HPDE6-E6E7 (cell line): ENCODE measurements at regions not wholly inside any gene's neighbourhood (a gene's known extent, or its start where the extent isn't known, plus 50 kb on each side); places are given as distances from the start of the nearest gene placed in this dataset.

ENCODE experiments used
- DNase-seq: peaks from one replicate; pipeline ENCODE4 v3.0.0; 2011; ENCODE audit warnings: missing footprints; ENCODE audit errors: extremely low spot score

- DNase-seq = no peak
Observed at GRCh38 chr1:181390410-181391077, 92.8 kb upstream of the CACNA1E start.

GRCh38 chr1:181391301-181391900, 91.9 kb upstream of the CACNA1E start:
- no peak for DNase-seq

- no peak for DNase-seq
Observed at GRCh38 chr1:181392133-181392532, 91.2 kb upstream of the CACNA1E start.

GRCh38 chr1:181392613-181393220, 90.6 kb upstream of the CACNA1E start:
- no peak for DNase-seq

GRCh38 chr1:181394766-181395165, 88.6 kb upstream of the CACNA1E start:
- DNase-seq = no peak

- DNase-seq = no peak
Observed at GRCh38 chr1:181396171-181396670, 87.1 kb upstream of the CACNA1E start.

- no peak for DNase-seq
Observed at GRCh38 chr1:181396811-181397210, 86.5 kb upstream of the CACNA1E start.

GRCh38 chr1:181397845-181398244, 85.5 kb upstream of the CACNA1E start:
- no peak for DNase-seq

GRCh38 chr1:181398544-181398943, 84.8 kb upstream of the CACNA1E start:
- no peak for DNase-seq

GRCh38 chr1:181405584-181405983, 77.7 kb upstream of the CACNA1E start:
- no peak for DNase-seq

- no peak for DNase-seq
Observed at GRCh38 chr1:181406989-181407388, 76.3 kb upstream of the CACNA1E start.

GRCh38 chr1:181409981-181410380, 73.3 kb upstream of the CACNA1E start:
- no peak for DNase-seq

GRCh38 chr1:181412746-181413145, 70.6 kb upstream of the CACNA1E start:
- DNase-seq = no peak

- DNase-seq = no peak
Observed at GRCh38 chr1:181413195-181413815, 70.0 kb upstream of the CACNA1E start.

GRCh38 chr1:181413836-181414235, 69.5 kb upstream of the CACNA1E start:
- DNase-seq = no peak

- no peak for DNase-seq
Observed at GRCh38 chr1:181416268-181416860, 67.0 kb upstream of the CACNA1E start.

GRCh38 chr1:181417915-181418314, 65.4 kb upstream of the CACNA1E start:
- DNase-seq = no peak

- DNase-seq = peak; percentile 32
Observed at GRCh38 chr1:181423301-181423918, 59.9 kb upstream of the CACNA1E start.

GRCh38 chr1:181424786-181425403, 58.4 kb upstream of the CACNA1E start:
- peak; percentile 28 for DNase-seq

GRCh38 chr1:181425566-181425965, 57.8 kb upstream of the CACNA1E start:
- DNase-seq = no peak

GRCh38 chr1:181429462-181429861, 53.9 kb upstream of the CACNA1E start:
- no peak for DNase-seq
